NCI-H526 (cell line): ENCODE measurements at regions not wholly inside any gene's neighbourhood (a gene's known extent, or its start where the extent isn't known, plus 50 kb on each side); places are given as distances from the start of the nearest gene placed in this dataset.
A peak's percentile ranks its signal among the peaks of the same experiment; 100 is the strongest.

ENCODE experiments used
- DNase-seq, 2 experiments: peaks; one replicate each; lab custom pipeline; 2025; lab: John Stamatoyannopoulos, UW

GRCh38 chr4:20403290-20403689 lies 151.6 kb downstream of the SLIT2 start:
- DNase-seq, result no peak

- no peak for DNase-seq
These were observed 152.1 kb downstream of the SLIT2 start for GRCh38 chr4:20403846-20404245.

DNA sequence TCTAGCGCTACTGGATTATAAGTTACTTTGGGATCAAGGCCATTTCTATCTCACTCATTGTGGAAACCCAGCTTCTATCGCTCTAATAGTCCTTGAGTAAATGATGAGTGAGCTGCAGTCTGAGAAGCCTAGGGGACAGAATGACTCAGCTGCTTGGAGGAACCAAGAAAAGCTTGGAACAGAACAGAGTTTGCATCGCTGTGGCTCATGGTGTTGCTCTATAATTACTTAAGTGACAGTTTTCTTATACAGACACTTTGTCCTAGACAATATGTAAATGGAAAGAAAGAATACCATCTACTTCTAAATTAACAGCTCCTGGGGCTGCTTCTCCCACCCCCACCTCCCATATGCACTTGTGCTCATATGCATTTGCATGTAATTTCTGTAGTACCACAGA lies 156.9 kb downstream of the SLIT2 start:
- no peak for DNase-seq

DNA sequence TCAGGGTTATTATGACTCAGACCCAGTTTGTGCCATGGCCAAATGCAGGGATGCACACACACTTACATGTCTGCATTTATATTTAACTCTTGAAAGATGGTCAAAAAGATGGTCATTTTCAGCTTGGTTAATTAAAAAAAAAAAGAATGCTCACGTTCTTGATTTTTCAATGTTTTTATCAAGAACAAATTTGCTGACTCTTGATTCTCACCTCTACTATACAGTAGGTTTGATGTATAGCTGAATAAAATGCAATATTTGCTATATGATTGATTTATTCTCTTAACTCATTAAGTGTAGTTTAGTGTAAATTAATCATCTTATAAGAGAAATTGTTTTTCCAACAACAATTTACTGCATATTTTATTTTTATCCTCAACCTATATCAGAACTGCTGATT lies 160.4 kb downstream of the SLIT2 start:
- DNase-seq, result no peak

DNA sequence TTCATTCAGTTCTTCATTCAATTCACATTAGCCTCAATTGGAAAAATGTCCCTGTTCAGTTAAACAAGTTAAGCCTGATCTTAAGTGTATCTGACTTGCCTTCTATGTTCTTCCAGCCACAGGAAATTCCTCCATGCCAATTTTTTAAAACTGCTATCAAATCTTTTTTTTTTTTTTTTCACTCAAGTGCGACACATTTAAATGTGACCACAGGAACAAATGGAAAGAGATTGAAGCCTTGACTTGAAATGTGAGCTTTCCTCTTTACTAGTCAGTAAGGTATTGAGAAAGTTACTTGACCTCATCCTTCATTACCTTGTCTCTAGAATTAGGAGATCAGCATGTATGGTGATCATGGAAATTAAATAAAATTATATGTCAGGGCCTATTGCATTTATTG lies 165.1 kb downstream of the SLIT2 start:
- DNase-seq, result no peak

GRCh38 chr4:20418861-20419451 lies 167.3 kb downstream of the SLIT2 start:
- DNase-seq, result peak in 1 of 2 experiments; percentile 45

- DNase-seq, result no peak
These were observed 169.4 kb downstream of the SLIT2 start for GRCh38 chr4:20420916-20421602.

DNA sequence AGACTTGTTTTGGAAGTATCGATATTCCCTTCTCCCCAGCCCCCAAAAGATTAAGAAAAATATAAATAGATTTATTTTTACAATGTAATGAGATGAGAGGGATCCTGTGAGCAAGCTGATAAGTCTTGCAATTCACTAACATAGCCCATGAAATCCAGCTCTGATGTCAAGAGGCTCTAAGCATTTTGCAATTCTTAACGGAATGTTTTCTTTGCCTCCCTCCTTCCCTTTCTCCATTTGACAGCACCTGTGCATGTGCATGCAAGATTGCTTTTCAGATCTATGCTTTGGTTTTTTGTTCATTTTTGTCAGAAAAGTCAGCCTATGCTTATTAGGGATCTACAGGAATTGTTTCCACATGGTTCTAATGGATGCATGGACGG lies 169.9 kb downstream of the SLIT2 start:
- DNase-seq, result no peak

GRCh38 chr4:20422398-20422797 lies 170.7 kb downstream of the SLIT2 start:
- DNase-seq, result peak; percentile 41 to 75

DNA sequence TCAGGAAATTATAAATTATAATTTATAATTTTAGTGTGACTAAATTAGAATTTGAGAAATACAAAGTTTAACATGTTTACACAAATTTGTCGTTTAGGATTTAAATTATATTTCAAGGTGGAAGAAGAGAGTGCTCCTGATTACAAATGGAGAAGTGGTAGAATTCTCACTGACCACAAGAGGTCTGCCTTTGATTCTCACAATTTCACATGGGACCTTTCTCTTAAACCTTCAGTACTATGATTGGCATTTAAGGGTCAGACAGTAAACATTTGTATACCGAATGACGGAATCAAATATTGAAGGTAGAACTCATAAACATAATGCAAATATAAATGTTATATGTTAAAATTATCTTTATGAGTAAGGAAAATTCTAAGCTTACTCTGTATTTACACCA lies 171.7 kb downstream of the SLIT2 start:
- peak in 1 of 2 experiments; percentile 4 for DNase-seq

GRCh38 chr4:20426028-20426427 lies 174.3 kb downstream of the SLIT2 start:
- DNase-seq, result no peak

DNA sequence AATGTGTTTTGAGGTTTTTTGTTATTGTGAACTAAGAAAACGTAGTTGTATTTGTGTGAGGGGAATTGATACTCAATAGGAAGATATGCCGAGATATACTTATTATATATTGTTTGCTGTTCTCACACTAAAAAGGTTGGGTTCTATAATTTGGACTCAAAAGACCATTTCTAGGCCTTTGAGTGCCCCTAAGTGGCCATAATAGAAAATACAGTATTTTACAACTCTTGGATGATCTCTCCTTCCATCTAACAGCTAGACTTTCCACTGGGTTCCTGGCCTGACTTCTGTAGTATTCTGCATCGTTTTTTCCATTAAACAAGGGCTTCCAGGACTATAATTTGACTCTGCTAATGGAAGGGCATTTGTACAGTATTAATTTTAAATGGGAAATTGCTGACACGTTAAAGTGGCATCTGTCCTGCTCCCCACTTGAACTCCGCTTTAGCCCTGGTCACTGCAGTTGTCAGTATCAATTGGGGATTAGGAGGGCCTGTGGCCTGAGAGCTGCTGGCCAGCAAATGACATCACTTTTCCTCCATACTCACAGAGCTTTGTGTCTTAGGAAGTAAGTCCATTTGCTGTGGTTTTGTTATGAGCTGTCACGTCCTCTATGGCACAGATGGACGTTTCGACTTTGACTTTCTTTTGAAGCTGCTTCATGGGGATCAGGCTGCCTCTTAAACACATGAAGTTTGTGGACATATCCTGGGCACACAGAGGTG lies 176.9 kb downstream of the SLIT2 start:
- DNase-seq, result peak in 1 of 2 experiments; percentile 13

DNA sequence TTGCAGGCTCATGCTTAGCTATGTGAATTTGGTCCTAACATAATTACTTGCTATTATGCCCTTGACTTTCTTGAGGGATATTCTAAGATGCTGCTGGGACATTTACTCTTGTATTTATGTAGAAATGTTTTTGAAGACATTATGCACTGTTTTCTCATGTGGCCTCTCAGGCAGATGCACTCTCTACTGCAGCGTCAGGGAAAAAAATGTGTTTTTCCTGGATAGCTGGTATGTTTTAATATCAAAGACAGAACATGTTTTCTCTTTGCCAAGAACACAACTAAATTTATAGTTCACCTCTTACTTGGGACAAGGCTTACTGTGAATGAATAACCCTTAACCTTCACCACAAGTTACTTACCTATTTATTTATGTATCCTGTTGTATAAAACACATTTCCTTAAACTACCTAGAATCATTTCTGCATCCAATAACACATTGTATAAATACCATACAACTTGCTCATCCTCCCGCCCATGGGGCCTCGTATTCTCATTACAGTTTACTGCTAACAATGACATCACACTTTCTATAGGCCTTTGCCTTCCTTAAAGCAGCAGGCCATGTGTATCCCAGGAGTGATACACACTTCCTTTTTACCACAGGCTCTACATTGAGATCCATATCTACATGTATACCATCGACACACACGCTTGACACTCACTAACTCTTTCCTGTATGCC lies 178.7 kb downstream of the SLIT2 start:
- no peak for DNase-seq

DNA sequence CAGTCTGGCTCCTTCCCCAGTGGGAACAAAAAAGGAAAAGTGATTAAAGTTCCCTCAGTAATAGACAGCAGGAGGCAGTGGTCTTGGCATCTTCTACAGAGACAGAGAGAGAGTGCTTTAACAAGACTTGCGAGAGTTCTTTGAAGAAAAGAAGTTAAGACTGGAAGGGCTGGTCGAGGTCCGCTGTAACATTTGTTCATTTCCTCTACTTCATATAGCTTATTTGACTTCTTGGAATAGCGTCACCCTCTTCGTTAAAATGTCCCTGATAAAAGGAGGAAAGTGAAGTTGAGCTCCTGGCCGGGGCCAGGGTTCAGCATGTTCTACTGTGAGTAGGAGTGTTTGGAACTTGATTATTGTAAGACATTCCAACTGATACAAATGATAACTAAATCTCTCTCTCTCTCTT lies 179.8 kb downstream of the SLIT2 start:
- no peak for DNase-seq

DNA sequence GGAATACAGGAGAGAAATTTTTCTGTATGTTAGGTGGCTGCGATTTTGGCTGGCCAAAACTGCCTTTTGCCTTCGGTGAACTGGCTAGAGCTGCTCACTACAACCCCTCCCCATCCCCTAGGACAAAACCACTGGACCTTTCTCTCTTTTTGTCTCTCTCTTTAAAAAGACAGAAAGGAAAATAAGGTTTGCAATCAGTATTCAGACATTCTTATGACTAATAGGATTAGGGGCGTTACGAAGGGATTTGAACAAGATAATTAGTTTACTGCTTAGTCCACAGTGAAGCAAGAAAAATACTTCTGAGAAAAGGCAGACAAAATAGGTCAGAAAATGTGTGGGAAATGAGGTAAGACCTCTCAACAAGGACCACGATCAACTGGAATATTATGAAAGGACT lies 180.4 kb downstream of the SLIT2 start:
- DNase-seq, result no peak

GRCh38 chr4:20433097-20433705 lies 181.5 kb downstream of the SLIT2 start:
- DNase-seq, result no peak

GRCh38 chr4:20440170-20440569 lies 188.5 kb downstream of the SLIT2 start:
- DNase-seq, result no peak

- DNase-seq, result no peak
These were observed 191.5 kb downstream of the SLIT2 start for GRCh38 chr4:20443015-20443805.

- DNase-seq, result no peak
These were observed 193.1 kb downstream of the SLIT2 start for GRCh38 chr4:20444599-20445337.

DNA sequence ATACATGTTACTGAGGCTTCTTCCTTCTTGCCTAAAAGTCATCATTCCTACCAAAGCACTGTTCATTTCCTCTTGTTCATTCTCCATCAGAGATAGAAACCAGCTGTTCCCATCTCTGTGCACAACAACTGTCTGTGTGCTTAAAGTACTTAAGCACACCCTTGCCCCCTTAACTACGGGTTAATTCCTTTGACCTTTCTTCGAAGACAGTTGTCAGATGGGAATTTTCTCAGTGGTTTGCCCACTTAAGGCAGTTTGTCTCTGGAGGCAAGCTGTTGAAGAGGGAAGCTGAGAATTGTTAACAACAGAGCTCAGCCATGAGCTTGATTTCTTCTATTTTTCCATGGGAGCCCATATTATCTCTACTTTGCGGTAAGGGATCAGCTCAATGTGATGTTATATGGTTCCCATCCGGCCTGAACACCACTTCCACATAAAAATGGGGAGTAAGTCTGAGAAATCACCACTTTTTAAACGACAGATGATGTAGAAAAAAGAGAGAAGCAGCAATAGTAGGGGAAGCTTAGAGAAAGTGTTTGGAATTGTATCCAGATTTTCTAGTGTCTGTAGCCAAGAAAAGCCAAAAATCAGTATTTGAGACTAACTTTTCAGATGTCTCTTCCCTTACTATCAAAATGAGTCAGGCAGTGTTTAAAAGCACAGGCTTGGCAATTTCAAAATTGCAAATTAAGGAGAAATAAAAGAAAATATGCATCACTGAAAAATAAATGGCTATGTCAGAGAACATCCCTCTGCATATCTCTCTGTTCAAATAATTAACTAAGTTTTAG lies 194.4 kb downstream of the SLIT2 start:
- no peak for DNase-seq
